NT2/D1 (cell line): ENCODE measurements at regions not wholly inside any gene's neighbourhood (a gene's known extent, or its start where the extent isn't known, plus 50 kb on each side); places are given as distances from the start of the nearest gene placed in this dataset.

Source experiments
- DNase-seq: peaks from one replicate; pipeline ENCODE4 v3.0.0-alpha.2; 2011; ENCODE audit warnings: low read depth, low spot score
- H3K27me3 ChIP-seq: 2 replicates; pipeline ENCODE4 v1.6.0; 2011; ENCODE audit warnings: mild to moderate bottlenecking; ENCODE audit not compliant: insufficient read length, insufficient read depth
- H3K36me3 ChIP-seq: 2 replicates; pipeline ENCODE4 v1.6.1; 2011; ENCODE audit warnings: mild to moderate bottlenecking, low read length, mixed read lengths; ENCODE audit not compliant: insufficient read depth, insufficient read length
- H3K4me1 ChIP-seq: 2 replicates; pipeline ENCODE4 v1.5.1; 2011; ENCODE audit not compliant: insufficient read depth, insufficient read length
- H3K4me3 ChIP-seq: 2 replicates; pipeline ENCODE4 v1.5.1; 2011; ENCODE audit warnings: low read depth; ENCODE audit not compliant: insufficient read length
- H3K9ac ChIP-seq: 2 replicates; pipeline ENCODE4 v1.6.0; 2011; ENCODE audit warnings: low read depth; ENCODE audit not compliant: insufficient read length
- H3K9me3 ChIP-seq: 2 replicates; pipeline ENCODE4 v1.5.1; 2011; ENCODE audit warnings: mild to moderate bottlenecking, low read length; ENCODE audit not compliant: insufficient read depth
- SUZ12 ChIP-seq: IDR thresholded peaks from 2 replicates; pipeline ENCODE4 v1.6.1; 2011; ENCODE audit not compliant: insufficient read length, insufficient read depth; ENCODE audit errors: extremely low read depth
- YY1 ChIP-seq: IDR thresholded peaks from 2 replicates; pipeline ENCODE4 v1.6.1; 2011; ENCODE audit not compliant: insufficient read length, insufficient read depth
- ZNF274 ChIP-seq: IDR thresholded peaks from 2 replicates; pipeline ENCODE4 v1.6.1; 2011; ENCODE audit warnings: mild to moderate bottlenecking, low read depth, low read length

DNA sequence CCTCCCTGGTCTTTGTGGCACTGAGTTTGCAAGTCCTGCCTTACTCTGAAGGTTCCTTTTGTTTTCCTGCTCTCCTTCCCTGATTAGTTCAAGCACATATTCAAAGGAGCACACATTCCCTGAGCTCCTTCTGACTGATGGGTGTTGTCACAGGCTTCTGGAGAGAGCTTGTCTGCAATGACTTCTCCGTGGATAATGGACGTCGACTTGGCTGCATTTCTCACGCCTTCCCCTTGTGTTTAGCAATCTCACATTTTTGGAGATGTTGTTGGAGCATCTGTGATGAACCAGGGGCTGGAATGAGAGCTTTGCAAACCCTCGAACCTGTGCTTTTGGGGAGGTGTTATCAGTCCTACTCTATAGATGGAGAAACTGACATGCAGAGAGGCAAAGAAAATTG is 375.4 kb upstream of the PROK2 start:
- Histone ChIP-seq H3K9ac (no peak overlapping the region), H3K4me1 (peaks cover 12% of the 10 kb centered on the region), H3K36me3 (no peaks in the 10 kb centered on the region), H3K27me3 (no peaks in the 10 kb centered on the region), H3K9me3 (no peaks in the 10 kb centered on the region), H3K4me3 (no peak overlapping the region)
- TF ChIP-seq ZNF274 = no peak
- no peak for TF ChIP-seq YY1
- no peak for DNase-seq

DNA sequence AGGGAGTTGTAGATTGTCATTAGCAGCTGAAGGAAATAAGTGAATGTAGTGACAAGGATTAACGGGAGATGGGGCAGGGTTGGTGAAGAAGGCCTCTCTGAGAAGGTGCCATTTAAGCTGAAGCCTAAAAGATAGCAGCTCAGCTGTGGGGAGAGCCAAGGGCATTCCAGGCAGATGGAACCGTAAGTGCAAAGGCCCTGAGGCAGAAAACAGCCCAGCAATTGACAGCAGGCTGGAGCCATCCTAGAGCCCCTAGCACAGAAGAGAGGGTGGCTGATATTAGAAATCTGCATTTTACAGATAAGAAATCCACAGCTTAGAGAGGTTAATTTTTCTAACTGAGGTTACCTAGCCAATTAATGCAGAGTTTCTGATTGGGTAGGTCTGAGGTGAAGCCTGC is 374.5 kb upstream of the PROK2 start:
- TF ChIP-seq SUZ12 = no peak
- TF ChIP-seq ZNF274 = no peak
- TF ChIP-seq YY1 = no peak
- Histone ChIP-seq H3K9me3 (peaks cover 2% of the 10 kb centered on the region; the same call in 1 of the 2 replicates), H3K9ac (no peak overlapping the region), H3K36me3 (no peaks in the 10 kb centered on the region), H3K4me1 (peaks cover 10% of the 10 kb centered on the region), H3K27me3 (no peaks in the 10 kb centered on the region), H3K4me3 (no peak overlapping the region)
- DNase-seq = no peak

GRCh38 chr3:72158639-72159326 is 373.8 kb upstream of the PROK2 start:
- no peaks in the 10 kb centered on the region for H3K36me3 ChIP-seq
- no peak overlapping the region for H3K9ac ChIP-seq
- H3K4me1 ChIP-seq = peaks cover 10% of the 10 kb centered on the region
- TF ChIP-seq SUZ12 = no peak
- no peak for TF ChIP-seq ZNF274
- TF ChIP-seq YY1 = no peak
- H3K27me3 ChIP-seq = no peaks in the 10 kb centered on the region
- no peak overlapping the region for H3K4me3 ChIP-seq
- no peak for DNase-seq
- peaks cover 9% of the 10 kb centered on the region for H3K9me3 ChIP-seq

DNA sequence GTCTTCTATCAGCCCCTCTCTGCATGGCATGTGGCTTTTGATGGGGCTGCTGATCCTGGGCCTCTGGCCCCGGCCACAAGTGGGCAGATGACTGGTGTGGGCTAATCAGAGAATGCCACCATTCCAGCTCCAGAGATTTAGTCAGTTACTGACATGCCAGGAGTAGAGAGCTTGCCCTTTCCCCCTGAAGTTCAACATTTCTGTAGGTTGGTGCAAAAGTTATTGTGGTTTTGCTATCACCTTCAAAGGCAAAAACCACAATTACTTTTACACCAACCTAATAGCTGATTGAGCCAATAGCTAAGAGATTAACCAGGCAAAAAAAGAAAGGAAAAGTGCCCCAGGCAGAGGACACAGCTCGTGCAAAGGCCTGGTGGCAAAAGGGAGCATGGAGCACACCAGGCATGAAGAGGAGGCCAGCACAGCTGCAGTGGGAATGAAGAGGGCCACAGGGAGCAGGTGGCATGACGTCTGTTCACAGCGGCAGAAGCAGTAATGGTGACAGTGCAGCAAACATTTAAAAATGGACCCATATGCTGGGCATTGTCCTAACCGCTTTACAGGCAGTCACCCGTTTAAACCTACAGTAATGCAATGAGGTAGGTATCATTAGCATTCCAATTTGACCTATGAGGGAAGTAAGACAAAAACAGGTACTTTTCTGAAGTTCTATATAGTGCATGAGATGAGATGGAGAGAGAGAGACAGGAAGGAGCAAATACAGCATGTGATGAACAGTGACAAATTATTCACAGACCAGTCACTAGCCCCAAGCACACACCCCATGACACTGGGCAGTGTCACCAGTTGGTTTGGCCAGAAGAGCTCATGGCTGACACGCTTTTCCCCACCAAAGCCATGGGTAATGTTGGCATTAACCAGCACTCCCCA is 373.0 kb upstream of the PROK2 start:
- no peak overlapping the region for H3K9ac ChIP-seq
- no peaks in the 10 kb centered on the region for H3K36me3 ChIP-seq
- H3K4me1 ChIP-seq = peaks cover 10% of the 10 kb centered on the region
- no peak for DNase-seq
- no peak for TF ChIP-seq SUZ12
- TF ChIP-seq ZNF274 = no peak
- no peak for TF ChIP-seq YY1
- H3K9me3 ChIP-seq = peaks cover 13% of the 10 kb centered on the region
- no peak overlapping the region for H3K4me3 ChIP-seq
- H3K27me3 ChIP-seq = no peaks in the 10 kb centered on the region

- Histone ChIP-seq H3K4me1 (peaks cover 10% of the 10 kb centered on the region), H3K4me3 (no peak overlapping the region), H3K27me3 (no peaks in the 10 kb centered on the region), H3K9me3 (peaks cover 13% of the 10 kb centered on the region), H3K9ac (no peak overlapping the region), H3K36me3 (no peaks in the 10 kb centered on the region)
- no peak for DNase-seq
- no peak for TF ChIP-seq ZNF274
- no peak for TF ChIP-seq SUZ12
- no peak for TF ChIP-seq YY1
Observed at GRCh38 chr3:72155391-72156064, 370.6 kb upstream of the PROK2 start.

DNA sequence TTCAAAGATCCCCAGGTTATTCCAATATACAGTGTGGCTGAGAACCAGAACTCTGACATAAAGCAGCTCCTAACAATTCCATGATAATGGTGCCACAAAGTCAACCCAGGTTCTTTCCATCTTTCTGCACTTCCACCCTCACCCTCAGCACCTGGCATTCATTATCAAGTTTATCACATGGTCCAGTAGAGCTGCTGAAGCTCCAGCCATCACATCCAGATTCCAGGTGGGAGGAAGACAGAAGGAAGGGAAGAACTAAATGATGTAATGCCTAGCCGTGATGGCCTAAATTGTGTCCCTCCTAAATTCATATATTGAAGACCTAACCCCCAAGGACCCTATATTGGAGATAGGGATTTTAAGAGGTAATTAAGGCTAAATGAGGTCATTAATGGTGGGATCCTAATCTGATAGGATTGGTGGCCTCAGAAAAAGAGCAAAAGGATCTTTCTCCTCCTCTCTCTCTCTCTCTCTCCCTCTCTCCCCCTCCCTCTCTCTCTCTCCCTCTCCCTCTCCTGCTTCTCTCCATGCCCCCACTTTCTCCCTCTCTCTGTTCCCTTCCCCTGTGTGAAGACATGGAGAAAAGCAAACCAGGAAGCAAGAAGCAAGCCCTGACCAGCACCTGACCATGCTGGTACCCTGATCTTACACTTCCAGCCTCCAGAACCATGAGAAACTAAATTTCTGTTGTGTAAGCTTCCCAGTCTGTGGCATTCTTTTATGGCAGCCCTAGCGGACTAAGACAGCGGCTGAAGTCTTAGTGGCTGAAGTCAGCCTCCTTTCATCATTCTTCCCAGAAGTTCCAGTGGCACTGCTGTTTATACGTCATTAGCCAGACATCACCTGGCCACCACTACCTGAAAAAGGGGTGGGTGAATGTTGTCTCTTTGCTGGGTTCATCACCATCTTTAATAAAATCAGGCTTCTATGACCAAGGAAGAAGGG is 369.7 kb upstream of the PROK2 start:
- peaks cover 10% of the 10 kb centered on the region for H3K4me1 ChIP-seq
- no peak for DNase-seq
- H3K4me3 ChIP-seq = no peak overlapping the region
- H3K36me3 ChIP-seq = no peaks in the 10 kb centered on the region
- peaks cover 13% of the 10 kb centered on the region for H3K9me3 ChIP-seq
- no peak overlapping the region for H3K9ac ChIP-seq
- no peaks in the 10 kb centered on the region for H3K27me3 ChIP-seq
- no peak for TF ChIP-seq ZNF274
- no peak for TF ChIP-seq SUZ12
- no peak for TF ChIP-seq YY1
